ENCODE measurements at regions not wholly inside any gene's neighbourhood (a gene's known extent, or its start where the extent isn't known, plus 50 kb on each side); places are given as distances from the start of the nearest gene placed in this dataset.

GRCh38 chr14:101361451-101362433 is 199.6 kb upstream of the DIO3 start:
- Mint-ChIP-seq H3K27me3 (peaks cover 9% of the 10 kb centered on the region), H3K9me3 (ENCODE audit: low read depth) (no peaks in the 10 kb centered on the region), H3K36me3 (no peaks in the 10 kb centered on the region), H3K27ac (no peak overlapping the region), H3K4me1 (ENCODE audit: low read depth) (no peaks in the 10 kb centered on the region), H3K4me3 (no peak overlapping the region)

- H3K4me1 Mint-ChIP-seq (ENCODE audit: low read depth): no peaks in the 10 kb centered on the region
- H3K4me3 Mint-ChIP-seq: no peak overlapping the region
- no peaks in the 10 kb centered on the region for H3K9me3 Mint-ChIP-seq (ENCODE audit: low read depth)
- peaks cover 9% of the 10 kb centered on the region for H3K27me3 Mint-ChIP-seq
- no peak overlapping the region for H3K27ac Mint-ChIP-seq
- no peaks in the 10 kb centered on the region for H3K36me3 Mint-ChIP-seq
Measured at GRCh38 chr14:101362529-101363260, 198.6 kb upstream of the DIO3 start.

- Mint-ChIP-seq H3K9me3 (ENCODE audit: low read depth) (no peaks in the 10 kb centered on the region), H3K4me3 (no peak overlapping the region), H3K27me3 (peaks cover 9% of the 10 kb centered on the region), H3K27ac (no peak overlapping the region), H3K4me1 (ENCODE audit: low read depth) (no peaks in the 10 kb centered on the region), H3K36me3 (no peaks in the 10 kb centered on the region)
Measured at GRCh38 chr14:101363261-101363555, 198.1 kb upstream of the DIO3 start.

- Mint-ChIP-seq H3K9me3 (ENCODE audit: low read depth) (no peaks in the 10 kb centered on the region), H3K27ac (no peak overlapping the region), H3K4me3 (no peak overlapping the region), H3K27me3 (peaks cover 9% of the 10 kb centered on the region), H3K4me1 (ENCODE audit: low read depth) (no peaks in the 10 kb centered on the region), H3K36me3 (no peaks in the 10 kb centered on the region)
Measured at GRCh38 chr14:101363880-101364391, 197.4 kb upstream of the DIO3 start.

- Mint-ChIP-seq H3K27ac (no peak overlapping the region), H3K27me3 (peaks cover 7% of the 10 kb centered on the region), H3K9me3 (ENCODE audit: low read depth) (no peaks in the 10 kb centered on the region)
Measured at GRCh38 chr14:101364503-101365328, 196.6 kb upstream of the DIO3 start.

GRCh38 chr14:101365329-101366158 is 195.8 kb upstream of the DIO3 start:
- Mint-ChIP-seq H3K9me3 (ENCODE audit: low read depth) (no peaks in the 10 kb centered on the region), H3K27ac (no peak overlapping the region), H3K27me3 (peaks cover 7% of the 10 kb centered on the region), H3K36me3 (no peaks in the 10 kb centered on the region), H3K4me1 (ENCODE audit: low read depth) (no peaks in the 10 kb centered on the region), H3K4me3 (no peak overlapping the region)

More at GRCh38 chr14:101364503-101365328, 196.6 kb upstream of the DIO3 start:
- no peak overlapping the region for H3K4me3 Mint-ChIP-seq
- no peaks in the 10 kb centered on the region for H3K4me1 Mint-ChIP-seq (ENCODE audit: low read depth)
- no peaks in the 10 kb centered on the region for H3K36me3 Mint-ChIP-seq

GRCh38 chr14:101367421-101368261 is 193.7 kb upstream of the DIO3 start:
- H3K36me3 Mint-ChIP-seq: no peaks in the 10 kb centered on the region
- peaks cover 4% of the 10 kb centered on the region for H3K27me3 Mint-ChIP-seq
- H3K4me3 Mint-ChIP-seq: no peak overlapping the region
- H3K27ac Mint-ChIP-seq: no peak overlapping the region
- no peaks in the 10 kb centered on the region for H3K9me3 Mint-ChIP-seq (ENCODE audit: low read depth)
- no peaks in the 10 kb centered on the region for H3K4me1 Mint-ChIP-seq (ENCODE audit: low read depth)

- no peak overlapping the region for H3K4me3 Mint-ChIP-seq
- peaks cover 1% of the 10 kb centered on the region for H3K27me3 Mint-ChIP-seq
- no peaks in the 10 kb centered on the region for H3K36me3 Mint-ChIP-seq
- H3K9me3 Mint-ChIP-seq (ENCODE audit: low read depth): no peaks in the 10 kb centered on the region
- H3K27ac Mint-ChIP-seq: no peak overlapping the region
- no peaks in the 10 kb centered on the region for H3K4me1 Mint-ChIP-seq (ENCODE audit: low read depth)
Measured at GRCh38 chr14:101368629-101369028, 192.7 kb upstream of the DIO3 start.

GRCh38 chr14:101369194-101369915 is 191.9 kb upstream of the DIO3 start:
- no peak overlapping the region for H3K27ac Mint-ChIP-seq
- H3K4me3 Mint-ChIP-seq: no peak overlapping the region
- no peaks in the 10 kb centered on the region for H3K36me3 Mint-ChIP-seq
- peaks cover 1% of the 10 kb centered on the region for H3K27me3 Mint-ChIP-seq
- no peaks in the 10 kb centered on the region for H3K9me3 Mint-ChIP-seq (ENCODE audit: low read depth)
- H3K4me1 Mint-ChIP-seq (ENCODE audit: low read depth): no peaks in the 10 kb centered on the region

- H3K4me3 Mint-ChIP-seq: no peak overlapping the region
- H3K27me3 Mint-ChIP-seq: peaks cover 3% of the 10 kb centered on the region
- H3K9me3 Mint-ChIP-seq (ENCODE audit: low read depth): no peaks in the 10 kb centered on the region
- no peaks in the 10 kb centered on the region for H3K36me3 Mint-ChIP-seq
- no peaks in the 10 kb centered on the region for H3K4me1 Mint-ChIP-seq (ENCODE audit: low read depth)
- H3K27ac Mint-ChIP-seq: no peak overlapping the region
Measured at GRCh38 chr14:101369916-101370592, 191.2 kb upstream of the DIO3 start.

- peaks cover 6% of the 10 kb centered on the region for H3K27me3 Mint-ChIP-seq
- H3K9me3 Mint-ChIP-seq (ENCODE audit: low read depth): no peaks in the 10 kb centered on the region
- no peak overlapping the region for H3K27ac Mint-ChIP-seq
- H3K4me1 Mint-ChIP-seq (ENCODE audit: low read depth): no peaks in the 10 kb centered on the region
- no peaks in the 10 kb centered on the region for H3K36me3 Mint-ChIP-seq
- H3K4me3 Mint-ChIP-seq: no peak overlapping the region
Measured at GRCh38 chr14:101370593-101371569, 190.4 kb upstream of the DIO3 start.

Data from activated naive CD8-positive, alpha-beta T cell (primary cell).